H9 (cell line): ENCODE measurements at regions not wholly inside any gene's neighbourhood (a gene's known extent, or its start where the extent isn't known, plus 50 kb on each side); places are given as distances from the start of the nearest gene placed in this dataset.

Source experiments
- DNase-seq: peaks from one replicate; pipeline ENCODE4 v3.0.0-alpha.2; 2017
- H2AFZ ChIP-seq: one replicate; pipeline ENCODE4 v1.6.1; 2013; ENCODE audit warnings: mild to moderate bottlenecking, low read length, control low read depth, moderate library complexity
- H2AK5ac ChIP-seq: 2 replicates; pipeline ENCODE4 v1.6.1; 2013; ENCODE audit warnings: low read length, control low read depth, mixed read lengths; ENCODE audit not compliant: insufficient read length
- H2BK120ac ChIP-seq: one replicate; pipeline ENCODE4 v1.6.1; 2013; ENCODE audit warnings: low read depth, mild to moderate bottlenecking, low read length, control low read depth, inconsistent platforms; ENCODE audit not compliant: poor library complexity, severe bottlenecking
- H2BK12ac ChIP-seq: 2 replicates; pipeline ENCODE4 v1.6.1; 2013; ENCODE audit warnings: low read length, control low read depth, mixed read lengths, low read depth; ENCODE audit not compliant: insufficient read length
- H2BK15ac ChIP-seq: 2 replicates; pipeline ENCODE4 v1.6.1; 2013; ENCODE audit warnings: low read depth, low read length, control low read depth
- H2BK20ac ChIP-seq: one replicate; pipeline ENCODE4 v1.6.1; 2013; ENCODE audit warnings: low read depth, mild to moderate bottlenecking, low read length, control low read depth, inconsistent platforms; ENCODE audit not compliant: poor library complexity, severe bottlenecking
- H2BK5ac ChIP-seq: 2 replicates; pipeline ENCODE4 v1.6.1; 2013; ENCODE audit warnings: low read length, control low read depth, mixed read lengths; ENCODE audit not compliant: insufficient read length
- H3K14ac ChIP-seq: 2 replicates; pipeline ENCODE4 v1.6.1; 2013; ENCODE audit warnings: low read length, control low read depth; ENCODE audit not compliant: insufficient read depth
- H3K18ac ChIP-seq: 2 replicates; pipeline ENCODE4 v1.6.1; 2013; ENCODE audit warnings: low read depth, mild to moderate bottlenecking, mixed read lengths, low read length, control low read depth; ENCODE audit not compliant: insufficient read length
- H3K23ac ChIP-seq: 2 replicates; pipeline ENCODE4 v1.6.1; 2013; ENCODE audit warnings: low read length, control low read depth, mixed read lengths, low read depth; ENCODE audit not compliant: insufficient read length
- H3K23me2 ChIP-seq: 2 replicates; pipeline ENCODE4 v1.6.1; 2013; ENCODE audit warnings: low read depth, mild to moderate bottlenecking, mixed read lengths, low read length, control low read depth; ENCODE audit not compliant: insufficient read length, poor library complexity, severe bottlenecking
- H3K27ac ChIP-seq: 2 replicates; pipeline ENCODE4 v1.5.1; 2013; ENCODE audit warnings: low read length, control low read depth, mixed read lengths, low read depth; ENCODE audit not compliant: insufficient read length
- H3K27me3 ChIP-seq: 2 replicates; pipeline ENCODE4 v1.6.1; 2013; ENCODE audit warnings: low read length, control low read depth, inconsistent platforms; ENCODE audit not compliant: insufficient read depth
- H3K4ac ChIP-seq: 2 replicates; pipeline ENCODE4 v1.6.1; 2013; ENCODE audit warnings: low read depth, mild to moderate bottlenecking, control low read depth, inconsistent platforms, low read length, moderate library complexity
- H3K4me1 ChIP-seq: 2 replicates; pipeline ENCODE4 v1.6.1; 2013; ENCODE audit warnings: low read length, control low read depth, inconsistent platforms; ENCODE audit not compliant: insufficient read depth
- H3K4me2 ChIP-seq: 2 replicates; pipeline ENCODE4 v1.6.1; 2013; ENCODE audit warnings: low read length, control low read depth, mixed read lengths; ENCODE audit not compliant: insufficient read length, insufficient read depth
- H3K56ac ChIP-seq: 2 replicates; pipeline ENCODE4 v1.6.1; 2013; ENCODE audit warnings: low read depth, mild to moderate bottlenecking, mixed read lengths, low read length, control low read depth; ENCODE audit not compliant: insufficient read length
- H3K79me1 ChIP-seq: 2 replicates; pipeline ENCODE4 v1.6.1; 2013; ENCODE audit warnings: low read depth, mild to moderate bottlenecking, moderate library complexity, low read length, control low read depth, inconsistent platforms; ENCODE audit not compliant: insufficient read depth, poor library complexity, severe bottlenecking
- H3K79me2 ChIP-seq: 2 replicates; pipeline ENCODE4 v1.6.1; 2013; ENCODE audit warnings: low read length, control low read depth, inconsistent platforms; ENCODE audit not compliant: insufficient read depth
- H3K9ac ChIP-seq: 2 replicates; pipeline ENCODE4 v1.6.1; 2013; ENCODE audit warnings: low read length, control low read depth, mixed read lengths; ENCODE audit not compliant: insufficient read length; ENCODE audit errors: extremely low read depth
- H3K9me3 ChIP-seq: one replicate; pipeline ENCODE4 v1.6.1; 2013; ENCODE audit warnings: low read depth, low read length, inconsistent platforms; ENCODE audit not compliant: control insufficient read depth
- H3T11ph ChIP-seq: one replicate; pipeline ENCODE4 v1.6.1; 2013; ENCODE audit warnings: mild to moderate bottlenecking, low read length, control low read depth, inconsistent platforms
- H4K20me1 ChIP-seq: one replicate; pipeline ENCODE4 v1.6.1; 2013; ENCODE audit not compliant: control insufficient read depth, insufficient read length, insufficient read depth
- H4K5ac ChIP-seq: 2 replicates; pipeline ENCODE4 v1.6.1; 2013; ENCODE audit warnings: low read depth, mild to moderate bottlenecking, mixed read lengths, low read length, control low read depth; ENCODE audit not compliant: insufficient read length
- H4K8ac ChIP-seq: replicated peaks from 2 replicates; pipeline ENCODE4 v1.6.1; 2013; ENCODE audit warnings: low read length, control low read depth, mixed read lengths, low read depth; ENCODE audit not compliant: insufficient read length
- H4K91ac ChIP-seq: 2 replicates; pipeline ENCODE4 v1.6.1; 2013; ENCODE audit warnings: low read depth, mild to moderate bottlenecking, moderate library complexity, mixed read lengths, low read length, control low read depth; ENCODE audit not compliant: insufficient read length
- H3K27ac Mint-ChIP-seq, 3 experiments: 2 replicates in 2 of 3; 3 replicates in 1 of 3; pipeline ENCODE4 v1.8.0; 2020 to 2021; ENCODE audit warnings: mixed read lengths in 3 of 3, mild to moderate bottlenecking in 1 of 3, moderate library complexity in 1 of 3
- H3K27me3 Mint-ChIP-seq: 2 replicates; pipeline ENCODE4 v1.8.0; 2021; ENCODE audit warnings: low read depth, mild to moderate bottlenecking, moderate library complexity, mixed read lengths
- H3K36me3 Mint-ChIP-seq, 3 experiments: 2 replicates in 2 of 3; 3 replicates in 1 of 3; pipeline ENCODE4 v1.8.0; 2020 to 2021; ENCODE audit warnings: low read depth in 3 of 3, mixed read lengths in 3 of 3; ENCODE audit not compliant: insufficient read depth in 1 of 3
- H3K4me1 Mint-ChIP-seq, 2 experiments: 2 replicates each; pipeline ENCODE4 v1.8.0; 2020; ENCODE audit warnings: mixed read lengths in 2 of 2
- H3K4me3 Mint-ChIP-seq, 2 experiments: 2 replicates in 1 of 2; 3 replicates in 1 of 2; pipeline ENCODE4 v1.8.0; 2020 to 2021; ENCODE audit warnings: mild to moderate bottlenecking in 2 of 2, mixed read lengths in 2 of 2, moderate library complexity in 1 of 2
- H3K9me3 Mint-ChIP-seq, 2 experiments: 2 replicates in 1 of 2; 3 replicates in 1 of 2; pipeline ENCODE4 v1.8.0; 2020; ENCODE audit warnings: mild to moderate bottlenecking in 2 of 2, mixed read lengths in 2 of 2, moderate library complexity in 1 of 2
- WGBS: extraction: QIAGEN DNeasy Blood & Tissue Kit; methylation state at CpG from one replicate; pipeline ENCODE4 v1.1.7; 2013; ENCODE audit warnings: missing lambda C conversion rate, low lambda C conversion rate, mixed read lengths; ENCODE audit not compliant: insufficient read length; ENCODE audit errors: extremely low coverage; 5-methylcytosine and 5-hydroxymethylcytosine counted together
- TF ChIP-seq, protein P1 (sequence below): fragments of 200-600 bp; sonication (generic); conservative IDR thresholded peaks from 3 replicates; pipeline ENCODE4 v1.8.0; 2021; ENCODE audit warnings: antibody characterized with exemption, mild to moderate bottlenecking

DNA sequence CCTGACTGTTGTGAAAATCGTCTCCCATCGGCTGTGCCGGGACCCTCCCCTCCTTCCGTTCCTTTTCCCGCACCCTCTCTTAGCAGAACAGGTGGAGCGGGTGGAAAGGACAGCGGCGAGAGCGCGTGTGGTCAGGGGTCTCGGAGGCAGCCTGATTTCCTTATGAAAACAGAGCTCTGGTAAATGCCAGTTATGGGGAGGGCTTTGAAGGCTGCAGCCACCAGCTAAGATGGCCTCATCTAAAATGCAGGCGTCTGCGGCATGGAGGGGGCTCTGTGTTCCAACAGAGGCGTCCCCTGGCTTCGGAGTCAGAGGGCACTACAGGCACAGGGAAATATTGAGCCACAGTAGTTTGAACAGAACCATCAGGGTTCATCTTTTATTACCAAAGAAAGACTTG, 93.8 kb upstream of the SOX1 start:
- Histone ChIP-seq H4K91ac (no peak overlapping the region), H3K23ac (no peak overlapping the region), H3K4me1 (no peaks in the 10 kb centered on the region), H2AFZ (no peak overlapping the region), H3K9me3 (no peaks in the 10 kb centered on the region), H2BK12ac (no peak overlapping the region), H3K27ac (no peak overlapping the region), H2BK20ac (no peak overlapping the region), H3K23me2 (no peaks in the 10 kb centered on the region), H2BK120ac (no peak overlapping the region), H4K8ac (no peak overlapping the region), H4K20me1 (no peaks in the 10 kb centered on the region), H3K4ac (no peak overlapping the region), H3K27me3 (no peaks in the 10 kb centered on the region), H3K18ac (no peak overlapping the region), H2BK5ac (no peak overlapping the region), H2AK5ac (no peak overlapping the region), H3K4me2 (no peak overlapping the region), H3K56ac (no peak overlapping the region), H3K14ac (no peak overlapping the region), H3K79me1 (no peaks in the 10 kb centered on the region), H3K79me2 (no peaks in the 10 kb centered on the region), H2BK15ac (no peak overlapping the region), H3K9ac (no peak overlapping the region), H4K5ac (no peak overlapping the region), H3T11ph (no peak overlapping the region)
- no peak overlapping the region for H3K27ac Mint-ChIP-seq
- H3K36me3 Mint-ChIP-seq, result peaks cover 0 to 2% (median 0%) of the 10 kb centered on the region in 3 experiments; a peak in 2 of 7 replicates
- DNase-seq, result no peak
- H3K4me3 Mint-ChIP-seq, result peak overlapping the region in 1 of 2 experiments; percentile 40; a peak in 2 of 5 replicates
- no CpG with 5 or more reads among the region's 15 CpGs for whole genome bisulfite sequencing
- peaks cover 12 to 27% of the 10 kb centered on the region in 2 experiments for H3K4me1 Mint-ChIP-seq
- H3K27me3 Mint-ChIP-seq, result peaks cover 26% of the 10 kb centered on the region
- TF ChIP-seq, protein P1, sequence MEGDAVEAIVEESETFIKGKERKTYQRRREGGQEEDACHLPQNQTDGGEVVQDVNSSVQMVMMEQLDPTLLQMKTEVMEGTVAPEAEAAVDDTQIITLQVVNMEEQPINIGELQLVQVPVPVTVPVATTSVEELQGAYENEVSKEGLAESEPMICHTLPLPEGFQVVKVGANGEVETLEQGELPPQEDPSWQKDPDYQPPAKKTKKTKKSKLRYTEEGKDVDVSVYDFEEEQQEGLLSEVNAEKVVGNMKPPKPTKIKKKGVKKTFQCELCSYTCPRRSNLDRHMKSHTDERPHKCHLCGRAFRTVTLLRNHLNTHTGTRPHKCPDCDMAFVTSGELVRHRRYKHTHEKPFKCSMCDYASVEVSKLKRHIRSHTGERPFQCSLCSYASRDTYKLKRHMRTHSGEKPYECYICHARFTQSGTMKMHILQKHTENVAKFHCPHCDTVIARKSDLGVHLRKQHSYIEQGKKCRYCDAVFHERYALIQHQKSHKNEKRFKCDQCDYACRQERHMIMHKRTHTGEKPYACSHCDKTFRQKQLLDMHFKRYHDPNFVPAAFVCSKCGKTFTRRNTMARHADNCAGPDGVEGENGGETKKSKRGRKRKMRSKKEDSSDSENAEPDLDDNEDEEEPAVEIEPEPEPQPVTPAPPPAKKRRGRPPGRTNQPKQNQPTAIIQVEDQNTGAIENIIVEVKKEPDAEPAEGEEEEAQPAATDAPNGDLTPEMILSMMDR, result no peak
- peaks cover 6 to 12% of the 10 kb centered on the region in 2 experiments; a peak in 3 of 5 replicates for H3K9me3 Mint-ChIP-seq
